AG10803 (cell line): ENCODE measurements at regions not wholly inside any gene's neighbourhood (a gene's known extent, or its start where the extent isn't known, plus 50 kb on each side); places are given as distances from the start of the nearest gene placed in this dataset.

Source experiments
- DNase-seq: peaks from one replicate; pipeline ENCODE4 v3.0.0; 2010; ENCODE audit warnings: low read depth
- H3K4me3 ChIP-seq: 2 replicates; pipeline ENCODE4 v1.5.1; 2011; ENCODE audit warnings: mild to moderate bottlenecking, low read length, control low read depth
- CTCF ChIP-seq: conservative IDR thresholded peaks from 2 replicates; pipeline ENCODE4 v1.5.1; 2011; ENCODE audit warnings: mild to moderate bottlenecking, low read length, control low read depth, inconsistent platforms

- no peak for TF ChIP-seq CTCF
- no peak overlapping the region for H3K4me3 ChIP-seq
- DNase-seq, result peak; percentile 35
Measured at GRCh38 chr1:25111706-25112105, 120.6 kb downstream of the SYF2 start.

GRCh38 chr1:25110485-25110884 lies 121.8 kb downstream of the SYF2 start:
- TF ChIP-seq CTCF, result no peak
- DNase-seq, result no peak
- no peak overlapping the region for H3K4me3 ChIP-seq

- DNase-seq, result peak; percentile 48
Measured at GRCh38 chr1:25110036-25110435, 122.3 kb downstream of the SYF2 start.

GRCh38 chr1:25109531-25109951 lies 122.8 kb downstream of the SYF2 start:
- H3K4me3 ChIP-seq, result no peak overlapping the region
- no peak for DNase-seq
- TF ChIP-seq CTCF, result no peak

More at GRCh38 chr1:25110036-25110435, 122.3 kb downstream of the SYF2 start:
- no peak for TF ChIP-seq CTCF
- H3K4me3 ChIP-seq, result no peak overlapping the region

- H3K4me3 ChIP-seq, result no peak overlapping the region
- DNase-seq, result peak; percentile 71
- TF ChIP-seq CTCF, result no peak
Measured at GRCh38 chr1:25107643-25108010, 124.7 kb downstream of the SYF2 start.

- peak; percentile 69 for DNase-seq
- no peak overlapping the region for H3K4me3 ChIP-seq
- no peak for TF ChIP-seq CTCF
Measured at GRCh38 chr1:25106976-25107642, 125.2 kb downstream of the SYF2 start.

- no peak overlapping the region for H3K4me3 ChIP-seq
- no peak for TF ChIP-seq CTCF
- DNase-seq, result peak; percentile 63
Measured at GRCh38 chr1:25106352-25106751, 126.0 kb downstream of the SYF2 start.
